ENCODE measurements at regions not wholly inside any gene's neighbourhood (a gene's known extent, or its start where the extent isn't known, plus 50 kb on each side); places are given as distances from the start of the nearest gene placed in this dataset.
A peak's percentile ranks its signal among the peaks of the same experiment; 100 is the strongest.

- Mint-ChIP-seq H3K9me3 (no peaks in the 10 kb centered on the region), H3K27me3 (peaks cover 0 to 7% of the 10 kb centered on the region in 2 donors), H3K4me1 (peaks cover 5 to 13% of the 10 kb centered on the region in 2 donors), H3K4me3 (no peak overlapping the region), H3K27ac (no peak overlapping the region), H3K36me3 (no peaks in the 10 kb centered on the region)
- DNase-seq (no peak), ATAC-seq (replicated peaks) (no peak)
These were observed 168.7 kb upstream of the ZNF32 start for GRCh38 chr10:43817368-43817767.

- Mint-ChIP-seq H3K9me3 (no peaks in the 10 kb centered on the region), H3K27me3 (peaks cover 0 to 7% of the 10 kb centered on the region in 2 donors), H3K4me3 (no peak overlapping the region), H3K36me3 (no peaks in the 10 kb centered on the region), H3K4me1 (peaks cover 5 to 13% of the 10 kb centered on the region in 2 donors), H3K27ac (no peak overlapping the region)
- DNase-seq: no peak
- peak; percentile 65 to 68 for ATAC-seq (replicated peaks)
These were observed 168.0 kb upstream of the ZNF32 start for GRCh38 chr10:43816351-43817321.

GRCh38 chr10:43815181-43815885 lies 166.7 kb upstream of the ZNF32 start:
- H3K27ac Mint-ChIP-seq: no peak overlapping the region
- ATAC-seq (replicated peaks) (no peak), DNase-seq (no peak)
- no peaks in the 10 kb centered on the region for H3K36me3 Mint-ChIP-seq
- no peaks in the 10 kb centered on the region for H3K27me3 Mint-ChIP-seq
- H3K4me3 Mint-ChIP-seq: no peak overlapping the region
- H3K4me1 Mint-ChIP-seq: peaks cover 5 to 13% of the 10 kb centered on the region in 2 donors
- H3K9me3 Mint-ChIP-seq: no peaks in the 10 kb centered on the region

- no peaks in the 10 kb centered on the region for H3K36me3 Mint-ChIP-seq
- no peak for DNase-seq
- ATAC-seq (replicated peaks): no peak
- no peaks in the 10 kb centered on the region for H3K9me3 Mint-ChIP-seq
- no peak overlapping the region for H3K27ac Mint-ChIP-seq
- H3K27me3 Mint-ChIP-seq: no peaks in the 10 kb centered on the region
- H3K4me3 Mint-ChIP-seq: no peak overlapping the region
- peaks cover 5 to 13% of the 10 kb centered on the region in 2 donors for H3K4me1 Mint-ChIP-seq
These were observed 166.0 kb upstream of the ZNF32 start for GRCh38 chr10:43814663-43815062.

GRCh38 chr10:43811871-43812270 lies 163.2 kb upstream of the ZNF32 start:
- no peaks in the 10 kb centered on the region for H3K27me3 Mint-ChIP-seq
- no peak overlapping the region for H3K4me3 Mint-ChIP-seq
- H3K4me1 Mint-ChIP-seq: peaks cover 4 to 13% of the 10 kb centered on the region in 2 donors
- ATAC-seq (replicated peaks): no peak
- H3K27ac Mint-ChIP-seq: no peak overlapping the region
- no peaks in the 10 kb centered on the region for H3K9me3 Mint-ChIP-seq
- H3K36me3 Mint-ChIP-seq: no peaks in the 10 kb centered on the region
- no peak for DNase-seq

GRCh38 chr10:43809211-43809930 lies 160.7 kb upstream of the ZNF32 start:
- Mint-ChIP-seq H3K27ac (no peak overlapping the region), H3K4me1 (no peaks in the 10 kb centered on the region)
- ATAC-seq (replicated peaks): no peak

GRCh38 chr10:43808136-43808535 lies 159.5 kb upstream of the ZNF32 start:
- no peak overlapping the region for H3K4me3 Mint-ChIP-seq
- no peaks in the 10 kb centered on the region for H3K4me1 Mint-ChIP-seq
- no peak overlapping the region for H3K27ac Mint-ChIP-seq

More at GRCh38 chr10:43809211-43809930, 160.7 kb upstream of the ZNF32 start:
- no peak overlapping the region for H3K4me3 Mint-ChIP-seq
- H3K27me3 Mint-ChIP-seq: no peaks in the 10 kb centered on the region
- no peak for DNase-seq
- no peaks in the 10 kb centered on the region for H3K9me3 Mint-ChIP-seq
- no peaks in the 10 kb centered on the region for H3K36me3 Mint-ChIP-seq

GRCh38 chr10:43806831-43807640 lies 158.4 kb upstream of the ZNF32 start:
- ATAC-seq (replicated peaks): no peak
- Mint-ChIP-seq H3K27ac (no peak overlapping the region), H3K36me3 (no peaks in the 10 kb centered on the region)

More at GRCh38 chr10:43808136-43808535, 159.5 kb upstream of the ZNF32 start:
- ATAC-seq (replicated peaks) (no peak), DNase-seq (no peak)
- H3K9me3 Mint-ChIP-seq: no peaks in the 10 kb centered on the region
- H3K27me3 Mint-ChIP-seq: no peaks in the 10 kb centered on the region
- no peaks in the 10 kb centered on the region for H3K36me3 Mint-ChIP-seq

GRCh38 chr10:43803791-43804190 lies 155.1 kb upstream of the ZNF32 start:
- H3K4me1 Mint-ChIP-seq: no peaks in the 10 kb centered on the region
- no peak for DNase-seq
- H3K36me3 Mint-ChIP-seq: no peaks in the 10 kb centered on the region
- ATAC-seq (replicated peaks): no peak
- no peaks in the 10 kb centered on the region for H3K9me3 Mint-ChIP-seq
- peaks cover 11 to 15% of the 10 kb centered on the region in 2 donors for H3K27me3 Mint-ChIP-seq
- no peak overlapping the region for H3K27ac Mint-ChIP-seq
- no peak overlapping the region for H3K4me3 Mint-ChIP-seq

More at GRCh38 chr10:43806831-43807640, 158.4 kb upstream of the ZNF32 start:
- DNase-seq: no peak
- H3K27me3 Mint-ChIP-seq: no peaks in the 10 kb centered on the region
- no peak overlapping the region for H3K4me3 Mint-ChIP-seq
- no peaks in the 10 kb centered on the region for H3K4me1 Mint-ChIP-seq
- no peaks in the 10 kb centered on the region for H3K9me3 Mint-ChIP-seq

GRCh38 chr10:43802988-43803696 lies 154.5 kb upstream of the ZNF32 start:
- H3K4me3 Mint-ChIP-seq: no peak overlapping the region
- ATAC-seq (replicated peaks): no peak
- no peak overlapping the region for H3K27ac Mint-ChIP-seq
- H3K27me3 Mint-ChIP-seq: peaks cover 13 to 16% of the 10 kb centered on the region in 2 donors
- H3K9me3 Mint-ChIP-seq: no peaks in the 10 kb centered on the region
- H3K36me3 Mint-ChIP-seq: no peaks in the 10 kb centered on the region
- DNase-seq: no peak
- H3K4me1 Mint-ChIP-seq: no peaks in the 10 kb centered on the region

GRCh38 chr10:43801626-43802025 lies 152.9 kb upstream of the ZNF32 start:
- ATAC-seq (replicated peaks): no peak
- peaks cover 13 to 16% of the 10 kb centered on the region in 2 donors for H3K27me3 Mint-ChIP-seq

GRCh38 chr10:43801140-43801539 lies 152.5 kb upstream of the ZNF32 start:
- ATAC-seq (replicated peaks) (no peak), DNase-seq (no peak)
- Mint-ChIP-seq H3K27ac (no peak overlapping the region), H3K9me3 (no peaks in the 10 kb centered on the region), H3K36me3 (no peaks in the 10 kb centered on the region), H3K27me3 (peaks cover 13 to 16% of the 10 kb centered on the region in 2 donors), H3K4me1 (no peaks in the 10 kb centered on the region), H3K4me3 (no peak overlapping the region)

More at GRCh38 chr10:43801626-43802025, 152.9 kb upstream of the ZNF32 start:
- no peak overlapping the region for H3K27ac Mint-ChIP-seq
- H3K36me3 Mint-ChIP-seq: no peaks in the 10 kb centered on the region
- no peaks in the 10 kb centered on the region for H3K4me1 Mint-ChIP-seq
- DNase-seq: no peak
- no peak overlapping the region for H3K4me3 Mint-ChIP-seq
- H3K9me3 Mint-ChIP-seq: no peaks in the 10 kb centered on the region

GRCh38 chr10:43796781-43797180 lies 148.1 kb upstream of the ZNF32 start:
- ATAC-seq (replicated peaks) (no peak), DNase-seq (no peak)
- Mint-ChIP-seq H3K9me3 (no peaks in the 10 kb centered on the region), H3K4me3 (no peak overlapping the region), H3K27me3 (peaks cover 16 to 18% of the 10 kb centered on the region in 2 donors), H3K36me3 (no peaks in the 10 kb centered on the region), H3K27ac (no peak overlapping the region), H3K4me1 (no peaks in the 10 kb centered on the region)

All from stimulated activated naive B cell treated with anti-CD40 and anti-IgM and Interleukin-4, amounts not matched to agents 10 μg/mL and 1 μg/mL and 100 μg/mL, for 72 hours (primary cell).